Activated T-cell treated with anti-CD3 and anti-CD28 coated beads, Interleukin-2, amount 50 U/mL, for 24 hours (primary cell): ENCODE measurements at regions not wholly inside any gene's neighbourhood (a gene's known extent, or its start where the extent isn't known, plus 50 kb on each side); places are given as distances from the start of the nearest gene placed in this dataset.

Experiments used
- DNase-seq: peaks from one replicate; pipeline ENCODE4 v3.0.0-alpha.2; 2020
- H3K27ac Mint-ChIP-seq: 2 replicates; pipeline ENCODE4 v1.8.0; 2020; ENCODE audit warnings: mild to moderate bottlenecking, mixed read lengths
- H3K27me3 Mint-ChIP-seq: 2 replicates; pipeline ENCODE4 v1.8.0; 2020; ENCODE audit warnings: mixed read lengths
- H3K36me3 Mint-ChIP-seq: 2 replicates; pipeline ENCODE4 v1.8.0; 2020; ENCODE audit warnings: low read depth, mixed read lengths
- H3K4me1 Mint-ChIP-seq: 2 replicates; pipeline ENCODE4 v1.8.0; 2020; ENCODE audit warnings: low read depth, mixed read lengths
- H3K4me3 Mint-ChIP-seq: 2 replicates; pipeline ENCODE4 v1.8.0; 2020; ENCODE audit warnings: mild to moderate bottlenecking, moderate library complexity, mixed read lengths
- H3K9me3 Mint-ChIP-seq: 2 replicates; pipeline ENCODE4 v1.8.0; 2020; ENCODE audit warnings: mixed read lengths

DNA sequence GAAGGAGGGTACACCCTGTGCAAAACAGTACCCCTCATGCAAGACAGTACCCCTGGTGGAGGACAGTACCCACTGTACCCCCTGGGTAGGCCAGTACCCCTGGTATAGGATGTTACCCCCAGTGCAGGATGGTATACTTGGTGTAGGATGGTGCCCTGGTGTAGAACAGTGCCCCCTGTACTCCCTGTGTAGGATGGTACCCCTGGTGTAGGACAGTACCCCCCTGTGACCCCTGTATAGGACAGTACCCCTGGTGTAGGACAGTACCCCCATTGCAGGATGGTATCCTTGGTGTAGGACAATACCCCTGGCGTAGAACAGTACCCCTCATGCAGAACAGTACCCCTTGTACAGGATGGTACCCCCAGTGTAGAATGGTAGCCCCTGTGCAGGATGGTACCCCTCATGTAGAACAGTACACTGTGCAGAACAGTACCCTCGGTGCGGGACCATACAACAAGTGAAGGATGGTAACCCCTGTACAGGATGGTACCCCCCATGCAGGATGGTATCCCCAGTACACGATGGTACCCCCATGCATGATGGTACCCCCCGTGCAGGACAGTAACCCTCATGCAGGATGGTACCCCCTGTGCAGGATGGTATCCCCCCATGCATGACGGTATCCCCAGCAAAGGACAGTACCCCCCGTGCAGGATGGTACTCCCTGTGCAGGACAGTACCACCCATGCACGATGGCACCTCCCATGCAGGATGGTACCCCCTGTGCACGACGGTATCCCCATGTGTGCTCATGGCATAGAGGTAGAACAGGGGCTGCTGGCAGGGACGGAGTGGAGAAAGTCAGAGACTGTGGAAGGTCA, 248.0 kb downstream of the DCDC2C start:
- H3K27me3 Mint-ChIP-seq = no peaks in the 10 kb centered on the region
- no peaks in the 10 kb centered on the region for H3K4me1 Mint-ChIP-seq
- no peaks in the 10 kb centered on the region for H3K9me3 Mint-ChIP-seq
- no peak overlapping the region for H3K27ac Mint-ChIP-seq
- no peaks in the 10 kb centered on the region for H3K36me3 Mint-ChIP-seq
- H3K4me3 Mint-ChIP-seq = no peak overlapping the region
- no peak for DNase-seq

- Mint-ChIP-seq H3K27me3 (no peaks in the 10 kb centered on the region), H3K36me3 (no peaks in the 10 kb centered on the region), H3K4me1 (no peaks in the 10 kb centered on the region), H3K27ac (no peak overlapping the region), H3K4me3 (no peak overlapping the region), H3K9me3 (no peaks in the 10 kb centered on the region)
- DNase-seq = no peak
Observed at GRCh38 chr2:3952866-3953516, 249.6 kb downstream of the DCDC2C start.

DNA sequence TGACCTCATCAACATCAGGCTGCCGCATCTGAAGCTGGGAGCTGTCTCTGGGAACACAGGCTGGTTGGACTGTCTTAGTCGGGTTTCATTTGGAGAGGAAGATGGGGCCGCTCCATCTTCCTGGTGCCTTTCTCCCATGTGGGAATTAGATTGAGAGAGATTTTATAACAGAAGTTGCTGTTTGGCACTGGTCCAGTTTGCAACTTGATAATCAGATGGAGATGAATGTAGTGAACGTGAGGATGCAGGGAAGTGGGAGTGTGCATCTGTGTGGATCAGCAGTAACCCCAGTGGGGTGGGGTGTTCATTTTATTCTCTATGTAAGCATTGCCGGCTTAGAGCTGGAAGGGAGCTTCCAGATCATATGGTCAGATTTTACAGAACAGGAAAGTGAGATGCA, 250.9 kb downstream of the DCDC2C start:
- Mint-ChIP-seq H3K4me3 (no peak overlapping the region), H3K4me1 (no peaks in the 10 kb centered on the region), H3K27ac (no peak overlapping the region), H3K27me3 (no peaks in the 10 kb centered on the region), H3K9me3 (no peaks in the 10 kb centered on the region), H3K36me3 (no peaks in the 10 kb centered on the region)
- no peak for DNase-seq

DNA sequence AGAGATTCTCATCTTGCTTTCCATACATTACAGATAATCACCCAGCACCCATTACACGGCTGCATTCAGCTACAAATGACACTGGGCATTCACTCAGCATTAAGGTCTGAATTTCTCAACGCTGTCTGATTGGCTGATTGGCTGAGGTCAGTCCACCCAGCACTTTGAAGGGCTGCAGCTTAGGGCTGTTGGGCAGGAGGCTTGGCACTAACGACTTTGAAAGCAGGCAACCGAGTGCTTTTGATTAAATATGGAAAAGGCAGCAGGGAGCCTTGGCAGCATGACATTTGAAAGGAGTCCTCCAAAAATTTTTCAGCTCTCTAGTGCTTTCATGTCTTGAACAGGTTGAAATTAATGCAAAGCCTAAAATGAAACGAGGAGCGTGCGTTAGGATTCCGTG, 253.0 kb downstream of the DCDC2C start:
- Mint-ChIP-seq H3K27me3 (no peaks in the 10 kb centered on the region), H3K9me3 (no peaks in the 10 kb centered on the region), H3K4me3 (no peak overlapping the region), H3K27ac (no peak overlapping the region), H3K36me3 (no peaks in the 10 kb centered on the region), H3K4me1 (no peaks in the 10 kb centered on the region)
- DNase-seq = no peak

GRCh38 chr2:3956892-3957291, 253.5 kb downstream of the DCDC2C start:
- Mint-ChIP-seq H3K27me3 (no peaks in the 10 kb centered on the region), H3K4me3 (no peak overlapping the region), H3K36me3 (no peaks in the 10 kb centered on the region), H3K9me3 (no peaks in the 10 kb centered on the region), H3K27ac (no peak overlapping the region), H3K4me1 (no peaks in the 10 kb centered on the region)
- DNase-seq = no peak

DNA sequence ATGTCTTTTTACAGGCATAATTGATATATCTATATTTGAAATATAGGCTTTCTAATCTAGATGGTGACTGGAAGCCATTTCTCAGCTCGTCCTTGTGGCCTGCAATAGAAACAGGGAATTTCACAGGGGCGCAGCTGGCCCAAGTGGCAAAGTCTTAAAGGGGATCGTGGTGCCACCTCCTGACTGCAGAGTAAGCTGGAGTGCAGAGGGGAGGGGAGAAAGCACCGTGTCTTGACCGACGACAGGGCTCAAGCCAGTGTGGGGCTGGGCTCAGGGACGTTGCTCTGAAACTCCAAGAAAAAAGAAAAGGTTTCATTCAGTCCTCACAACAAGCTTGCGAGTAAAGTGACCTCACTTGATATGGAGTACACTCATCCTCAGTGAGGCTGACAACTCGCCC, 255.1 kb downstream of the DCDC2C start:
- no peaks in the 10 kb centered on the region for H3K4me1 Mint-ChIP-seq
- H3K27ac Mint-ChIP-seq = no peak overlapping the region
- H3K27me3 Mint-ChIP-seq = no peaks in the 10 kb centered on the region
- no peak overlapping the region for H3K4me3 Mint-ChIP-seq
- no peak for DNase-seq
- H3K9me3 Mint-ChIP-seq = no peaks in the 10 kb centered on the region
- no peaks in the 10 kb centered on the region for H3K36me3 Mint-ChIP-seq

DNA sequence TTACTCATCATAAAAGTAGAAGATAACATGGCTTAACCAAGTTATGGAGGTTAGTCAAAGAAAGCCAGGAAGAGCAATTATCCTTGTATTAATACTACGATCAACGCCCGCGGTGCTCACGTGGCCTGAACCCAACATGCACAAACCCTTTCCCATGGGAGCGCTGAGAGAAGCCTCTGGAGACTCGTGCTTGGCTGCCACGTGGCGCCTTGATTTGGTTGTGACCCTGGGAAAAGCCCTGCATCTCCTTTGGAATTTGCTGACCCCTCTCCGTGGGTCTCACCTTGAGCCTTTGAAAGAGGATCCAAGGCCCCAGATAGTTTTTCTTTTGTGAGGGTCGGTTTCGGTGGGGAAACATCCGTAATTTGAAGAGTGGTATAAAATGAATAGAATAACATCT, 255.6 kb downstream of the DCDC2C start:
- Mint-ChIP-seq H3K36me3 (no peaks in the 10 kb centered on the region), H3K27me3 (no peaks in the 10 kb centered on the region), H3K9me3 (no peaks in the 10 kb centered on the region), H3K4me1 (no peaks in the 10 kb centered on the region), H3K4me3 (no peak overlapping the region), H3K27ac (no peak overlapping the region)
- DNase-seq = no peak

GRCh38 chr2:3959372-3959771, 256.0 kb downstream of the DCDC2C start:
- H3K4me3 Mint-ChIP-seq = no peak overlapping the region
- H3K9me3 Mint-ChIP-seq = no peaks in the 10 kb centered on the region
- no peak for DNase-seq
- H3K36me3 Mint-ChIP-seq = no peaks in the 10 kb centered on the region
- H3K27me3 Mint-ChIP-seq = no peaks in the 10 kb centered on the region
- no peaks in the 10 kb centered on the region for H3K4me1 Mint-ChIP-seq
- no peak overlapping the region for H3K27ac Mint-ChIP-seq

GRCh38 chr2:3960106-3960505, 256.7 kb downstream of the DCDC2C start:
- Mint-ChIP-seq H3K27ac (no peak overlapping the region), H3K4me1 (no peaks in the 10 kb centered on the region), H3K9me3 (no peaks in the 10 kb centered on the region), H3K4me3 (no peak overlapping the region), H3K27me3 (no peaks in the 10 kb centered on the region), H3K36me3 (no peaks in the 10 kb centered on the region)
- DNase-seq = no peak

- no peak overlapping the region for H3K27ac Mint-ChIP-seq
- no peaks in the 10 kb centered on the region for H3K36me3 Mint-ChIP-seq
- H3K4me1 Mint-ChIP-seq = no peaks in the 10 kb centered on the region
- no peak overlapping the region for H3K4me3 Mint-ChIP-seq
- DNase-seq = no peak
- H3K9me3 Mint-ChIP-seq = no peaks in the 10 kb centered on the region
- no peaks in the 10 kb centered on the region for H3K27me3 Mint-ChIP-seq
Observed at GRCh38 chr2:3962719-3963118, 259.3 kb downstream of the DCDC2C start.

DNA sequence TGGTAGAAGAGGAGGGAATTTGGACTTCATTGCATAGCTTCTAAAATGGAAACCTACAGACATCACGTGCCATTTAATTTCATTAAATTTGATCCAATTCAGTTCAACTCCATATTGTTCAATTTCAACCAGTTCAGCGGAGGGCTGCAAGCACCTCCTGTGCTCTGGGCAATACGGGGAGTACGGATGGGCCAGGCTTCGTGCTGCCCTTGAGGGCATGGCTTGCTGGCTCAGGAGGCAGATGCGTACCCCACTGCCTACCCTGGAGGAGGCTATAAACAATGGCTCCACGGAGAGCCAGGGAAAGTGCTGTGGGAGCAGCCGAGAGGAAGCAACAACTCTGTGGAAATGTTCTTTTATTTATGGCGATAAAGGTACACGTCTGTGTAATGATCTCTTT, 261.8 kb downstream of the DCDC2C start:
- no peak overlapping the region for H3K4me3 Mint-ChIP-seq
- H3K9me3 Mint-ChIP-seq = no peaks in the 10 kb centered on the region
- no peaks in the 10 kb centered on the region for H3K27me3 Mint-ChIP-seq
- H3K36me3 Mint-ChIP-seq = no peaks in the 10 kb centered on the region
- H3K27ac Mint-ChIP-seq = no peak overlapping the region
- DNase-seq = no peak
- H3K4me1 Mint-ChIP-seq = no peaks in the 10 kb centered on the region

- Mint-ChIP-seq H3K4me3 (no peak overlapping the region), H3K9me3 (no peaks in the 10 kb centered on the region), H3K36me3 (no peaks in the 10 kb centered on the region)
Observed at GRCh38 chr2:3965953-3966352, 262.6 kb downstream of the DCDC2C start.

DNA sequence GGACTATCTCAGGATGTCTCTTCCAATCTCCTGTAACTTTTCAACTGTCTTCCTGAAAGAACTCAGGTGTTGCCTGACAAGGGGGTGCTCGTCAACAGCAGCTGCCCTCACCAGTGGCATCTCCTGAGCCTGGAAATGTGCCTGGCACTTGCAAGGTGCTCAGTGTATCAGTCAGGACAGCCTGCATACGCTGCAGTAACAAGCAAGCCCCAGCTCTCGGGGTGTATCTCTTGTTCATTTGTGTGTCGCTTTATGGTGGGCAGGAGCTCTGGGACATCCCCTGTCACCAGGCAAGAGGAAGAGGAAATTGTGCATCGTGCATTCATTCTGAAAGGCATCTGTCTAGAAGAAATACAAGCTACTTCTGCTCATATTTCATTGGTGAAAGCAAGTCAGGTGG, 263.1 kb downstream of the DCDC2C start:
- no peaks in the 10 kb centered on the region for H3K27me3 Mint-ChIP-seq
- no peaks in the 10 kb centered on the region for H3K4me1 Mint-ChIP-seq
- H3K27ac Mint-ChIP-seq = no peak overlapping the region
- no peaks in the 10 kb centered on the region for H3K9me3 Mint-ChIP-seq
- H3K36me3 Mint-ChIP-seq = no peaks in the 10 kb centered on the region
- no peak overlapping the region for H3K4me3 Mint-ChIP-seq
- DNase-seq = no peak

More at GRCh38 chr2:3965953-3966352, 262.6 kb downstream of the DCDC2C start:
- Mint-ChIP-seq H3K4me1 (no peaks in the 10 kb centered on the region), H3K27ac (no peak overlapping the region), H3K27me3 (no peaks in the 10 kb centered on the region)
- DNase-seq = no peak

- Mint-ChIP-seq H3K4me1 (no peaks in the 10 kb centered on the region), H3K36me3 (no peaks in the 10 kb centered on the region), H3K4me3 (no peak overlapping the region), H3K27me3 (no peaks in the 10 kb centered on the region), H3K9me3 (no peaks in the 10 kb centered on the region), H3K27ac (no peak overlapping the region)
- no peak for DNase-seq
Observed at GRCh38 chr2:3968736-3969135, 265.4 kb downstream of the DCDC2C start.

- no peak overlapping the region for H3K4me3 Mint-ChIP-seq
- no peak overlapping the region for H3K27ac Mint-ChIP-seq
- H3K27me3 Mint-ChIP-seq = no peaks in the 10 kb centered on the region
- H3K9me3 Mint-ChIP-seq = no peaks in the 10 kb centered on the region
- no peaks in the 10 kb centered on the region for H3K4me1 Mint-ChIP-seq
- H3K36me3 Mint-ChIP-seq = no peaks in the 10 kb centered on the region
- DNase-seq = no peak
Observed at GRCh38 chr2:3970791-3971651, 267.6 kb downstream of the DCDC2C start.
